Neural cell (in vitro differentiated cells): ENCODE measurements at regions not wholly inside any gene's neighbourhood (a gene's known extent, or its start where the extent isn't known, plus 50 kb on each side); places are given as distances from the start of the nearest gene placed in this dataset.

Experiments
- CTCF ChIP-seq: fragments of 450-650 bp; IDR thresholded peaks from 2 replicates; pipeline ENCODE4 v1.5.1; 2014; ENCODE audit warnings: antibody characterized with exemption, mild to moderate bottlenecking, moderate library complexity; ENCODE audit not compliant: poor library complexity, severe bottlenecking
- EP300 ChIP-seq: fragments of 450-650 bp; conservative IDR thresholded peaks from 2 replicates; pipeline ENCODE4 v1.6.1; 2014; ENCODE audit warnings: antibody characterized with exemption, mild to moderate bottlenecking, moderate library complexity; ENCODE audit not compliant: poor library complexity, severe bottlenecking
- EZH2 ChIP-seq: fragments of 200-600, 300-800 bp; shearing (Covaris generic), sonication (generic); IDR thresholded peaks from 2 replicates; pipeline ENCODE4 v1.6.1; 2014; ENCODE audit warnings: antibody characterized with exemption, low read length, borderline replicate concordance, mild to moderate bottlenecking; ENCODE audit not compliant: insufficient read depth, poor library complexity, severe bottlenecking
- MXI1 ChIP-seq: fragments of 450-650 bp; conservative IDR thresholded peaks from 2 replicates; pipeline ENCODE4 v1.6.1; 2014; ENCODE audit warnings: antibody characterized with exemption, mild to moderate bottlenecking; ENCODE audit not compliant: poor library complexity, severe bottlenecking
- POLR2AphosphoS5 ChIP-seq: IDR thresholded peaks from 2 replicates; pipeline ENCODE4 v1.6.1; 2012

- TF ChIP-seq EZH2 (no peak), CTCF (no peak), EP300 (no peak), POLR2AphosphoS5 (no peak), MXI1 (no peak)
Measured at GRCh38 chr5:144774197-144774596, 603.5 kb downstream of the KCTD16 start.
